Panc1 (cell line): ENCODE measurements at regions not wholly inside any gene's neighbourhood (a gene's known extent, or its start where the extent isn't known, plus 50 kb on each side); places are given as distances from the start of the nearest gene placed in this dataset.

Experiments used
- ATAC-seq: fragments of 200-7000 bp; cut with Tn5 transposase; 2 replicates; pipeline ENCODE4 v1.9.1; 2020; ENCODE audit warnings: mild to moderate bottlenecking, moderate library complexity
- BruUV-seq: library from RNA; stranded (reverse); fragments of 400-500 nt; replicated peaks from 2 replicates; lab custom pipeline; 2021; lab: Mats Ljungman, UMichigan
- CTCF ChIA-PET: fragments of 300-600 bp; sonication (Branson Sonifier 250); formaldehyde crosslinking; loops from one replicate; lab custom pipeline; 2022; ENCODE audit warnings: antibody characterized with exemption; lab: Charles Lee
- POLR2A ChIA-PET: fragments of 300-600 bp; sonication (Branson Sonifier 250); formaldehyde crosslinking; loops from one replicate; lab custom pipeline; 2022; ENCODE audit warnings: antibody characterized with exemption; lab: Charles Lee
- DNase-seq: peaks from one replicate; pipeline ENCODE4 v3.0.0-alpha.2; 2010; ENCODE audit warnings: low read depth, low spot score
- H3K27ac ChIP-seq: 2 replicates; pipeline ENCODE4 v1.5.1; 2011; ENCODE audit warnings: mild to moderate bottlenecking, low read length, inconsistent platforms
- H3K27me3 ChIP-seq: fragments of 200-500 bp; sonication (Bioruptor generic); 2 replicates; pipeline ENCODE4 v1.6.0; 2014; ENCODE audit warnings: low read length, inconsistent platforms; ENCODE audit not compliant: control insufficient read depth, insufficient read depth
- H3K36me3 ChIP-seq: fragments of 200-500 bp; sonication (Bioruptor generic); 2 replicates; pipeline ENCODE4 v1.5.1; 2014; ENCODE audit warnings: inconsistent platforms, mild to moderate bottlenecking, low read length, moderate library complexity; ENCODE audit not compliant: control insufficient read depth, insufficient read depth
- H3K4me1 ChIP-seq: 2 replicates; pipeline ENCODE4 v1.5.1; 2011; ENCODE audit warnings: inconsistent platforms, mild to moderate bottlenecking, low read length, moderate library complexity; ENCODE audit not compliant: control insufficient read depth, insufficient read depth
- H3K4me3 ChIP-seq, 2 experiments: 2 replicates each; pipeline ENCODE4 v1.5.1; 2011 to 2012; ENCODE audit warnings: low read depth in 2 of 2, low read length in 2 of 2, mild to moderate bottlenecking in 2 of 2, inconsistent platforms in 1 of 2, moderate library complexity in 1 of 2
- H3K9me3 ChIP-seq: fragments of 200-500 bp; sonication (Bioruptor generic); 2 replicates; pipeline ENCODE4 v1.5.1; 2014; ENCODE audit warnings: low read depth, mild to moderate bottlenecking, inconsistent platforms, low read length, moderate library complexity; ENCODE audit not compliant: control insufficient read depth, insufficient read depth
- POLR2AphosphoS5 ChIP-seq: IDR thresholded peaks from 2 replicates; pipeline ENCODE4 v1.6.1; 2012; ENCODE audit warnings: mild to moderate bottlenecking, low read depth, low read length, moderate library complexity
- SIN3A ChIP-seq: IDR thresholded peaks from 2 replicates; pipeline ENCODE4 v1.6.1; 2012; ENCODE audit warnings: low read depth, mild to moderate bottlenecking, low read length, moderate library complexity, borderline replicate concordance; ENCODE audit not compliant: insufficient read depth
- TCF7L2 ChIP-seq: IDR thresholded peaks from 2 replicates; pipeline ENCODE4 v1.6.1; 2011; ENCODE audit warnings: mild to moderate bottlenecking, low read depth, low read length, inconsistent platforms
- in situ Hi-C: cut with HindIII; loops from 2 replicates; pipeline ENCODE4 v1.10.0; 2016; ENCODE audit warnings: low sequenced_read_pairs, low pct_unique_long_range_greater_than_20kb
- intact Hi-C: fragments of 100-400 bp; cut with micrococcal nuclease; formaldehyde crosslinking; loops from one replicate; pipeline ENCODE4 v1.10.0; 2022; ENCODE audit not compliant: unreplicated experiment
- TF ChIP-seq, protein P1 (sequence below), 2 experiments: IDR thresholded peaks; 2 replicates each; pipeline ENCODE4 v1.6.1; 2011 to 2012; ENCODE audit warnings: low read depth in 2 of 2, control low read depth in 1 of 2, low read length in 1 of 2, mild to moderate bottlenecking in 1 of 2, moderate library complexity in 1 of 2; ENCODE audit not compliant: insufficient read depth in 1 of 2
- TF ChIP-seq, protein P2 (sequence below): fragments of 450-650 bp; IDR thresholded peaks from 2 replicates; pipeline ENCODE4 v1.5.1; 2017; ENCODE audit warnings: mild to moderate bottlenecking

DNA sequence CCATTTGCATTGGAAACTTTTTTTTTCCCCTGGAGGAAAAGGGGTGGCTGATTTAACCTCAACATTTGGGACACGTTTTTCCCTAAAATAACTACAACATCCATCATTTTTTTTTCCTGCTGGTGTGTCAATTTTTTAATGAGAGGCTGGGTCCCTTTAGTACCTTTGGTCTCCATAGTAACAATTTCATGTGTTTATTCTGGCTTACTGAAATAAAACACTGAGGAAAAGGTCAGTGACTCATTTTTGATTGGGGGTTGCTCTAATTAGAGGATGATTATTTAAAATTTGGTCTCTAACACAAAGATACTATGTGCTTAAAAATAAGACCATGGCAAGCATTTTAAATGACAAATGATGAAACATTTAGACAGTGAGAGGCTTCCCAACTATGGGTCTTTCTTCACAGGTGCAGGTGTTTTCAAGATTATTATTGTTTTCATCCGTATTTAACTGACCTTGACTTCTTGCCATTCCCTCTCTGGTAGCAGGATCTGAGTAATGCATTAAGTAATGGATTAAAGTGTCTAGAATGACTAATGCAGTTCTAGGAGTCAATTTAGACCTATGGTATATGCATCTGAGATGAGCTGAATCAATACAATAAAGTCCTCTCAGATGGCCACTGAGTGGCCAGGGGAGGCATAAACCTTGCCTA is 406.4 kb downstream of the KCNRG start:
- CTCF ChIA-PET: no interaction called here
- Histone ChIP-seq H3K36me3 (no peaks in the 10 kb centered on the region), H3K4me1 (no peaks in the 10 kb centered on the region), H3K27me3 (no peaks in the 10 kb centered on the region), H3K4me3 (no peak overlapping the region), H3K27ac (0 out of 2 replicates have a peak overlapping the region, but pooled peaks have one; percentile 44), H3K9me3 (no peaks in the 10 kb centered on the region)
- POLR2A ChIA-PET: no interaction called here
- intact Hi-C loops (no loop called here), in situ Hi-C loops (no loop called here)
- DNase-seq: no peak
- BruUV-seq: no TSS peak
- ATAC-seq: peak; percentile 63; the same call in 1 of the 2 replicates
- TF ChIP-seq, protein P1, sequence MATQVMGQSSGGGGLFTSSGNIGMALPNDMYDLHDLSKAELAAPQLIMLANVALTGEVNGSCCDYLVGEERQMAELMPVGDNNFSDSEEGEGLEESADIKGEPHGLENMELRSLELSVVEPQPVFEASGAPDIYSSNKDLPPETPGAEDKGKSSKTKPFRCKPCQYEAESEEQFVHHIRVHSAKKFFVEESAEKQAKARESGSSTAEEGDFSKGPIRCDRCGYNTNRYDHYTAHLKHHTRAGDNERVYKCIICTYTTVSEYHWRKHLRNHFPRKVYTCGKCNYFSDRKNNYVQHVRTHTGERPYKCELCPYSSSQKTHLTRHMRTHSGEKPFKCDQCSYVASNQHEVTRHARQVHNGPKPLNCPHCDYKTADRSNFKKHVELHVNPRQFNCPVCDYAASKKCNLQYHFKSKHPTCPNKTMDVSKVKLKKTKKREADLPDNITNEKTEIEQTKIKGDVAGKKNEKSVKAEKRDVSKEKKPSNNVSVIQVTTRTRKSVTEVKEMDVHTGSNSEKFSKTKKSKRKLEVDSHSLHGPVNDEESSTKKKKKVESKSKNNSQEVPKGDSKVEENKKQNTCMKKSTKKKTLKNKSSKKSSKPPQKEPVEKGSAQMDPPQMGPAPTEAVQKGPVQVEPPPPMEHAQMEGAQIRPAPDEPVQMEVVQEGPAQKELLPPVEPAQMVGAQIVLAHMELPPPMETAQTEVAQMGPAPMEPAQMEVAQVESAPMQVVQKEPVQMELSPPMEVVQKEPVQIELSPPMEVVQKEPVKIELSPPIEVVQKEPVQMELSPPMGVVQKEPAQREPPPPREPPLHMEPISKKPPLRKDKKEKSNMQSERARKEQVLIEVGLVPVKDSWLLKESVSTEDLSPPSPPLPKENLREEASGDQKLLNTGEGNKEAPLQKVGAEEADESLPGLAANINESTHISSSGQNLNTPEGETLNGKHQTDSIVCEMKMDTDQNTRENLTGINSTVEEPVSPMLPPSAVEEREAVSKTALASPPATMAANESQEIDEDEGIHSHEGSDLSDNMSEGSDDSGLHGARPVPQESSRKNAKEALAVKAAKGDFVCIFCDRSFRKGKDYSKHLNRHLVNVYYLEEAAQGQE (IDR thresholded peaks at IDR 0.05; ENCODE audit: insufficient read depth in 1 of 2, low read depth in 2 of 2, low read length in 1 of 2): no peak
- TF ChIP-seq SIN3A (no peak), POLR2AphosphoS5 (no peak), TCF7L2 (no peak)
- TF ChIP-seq, protein P2, sequence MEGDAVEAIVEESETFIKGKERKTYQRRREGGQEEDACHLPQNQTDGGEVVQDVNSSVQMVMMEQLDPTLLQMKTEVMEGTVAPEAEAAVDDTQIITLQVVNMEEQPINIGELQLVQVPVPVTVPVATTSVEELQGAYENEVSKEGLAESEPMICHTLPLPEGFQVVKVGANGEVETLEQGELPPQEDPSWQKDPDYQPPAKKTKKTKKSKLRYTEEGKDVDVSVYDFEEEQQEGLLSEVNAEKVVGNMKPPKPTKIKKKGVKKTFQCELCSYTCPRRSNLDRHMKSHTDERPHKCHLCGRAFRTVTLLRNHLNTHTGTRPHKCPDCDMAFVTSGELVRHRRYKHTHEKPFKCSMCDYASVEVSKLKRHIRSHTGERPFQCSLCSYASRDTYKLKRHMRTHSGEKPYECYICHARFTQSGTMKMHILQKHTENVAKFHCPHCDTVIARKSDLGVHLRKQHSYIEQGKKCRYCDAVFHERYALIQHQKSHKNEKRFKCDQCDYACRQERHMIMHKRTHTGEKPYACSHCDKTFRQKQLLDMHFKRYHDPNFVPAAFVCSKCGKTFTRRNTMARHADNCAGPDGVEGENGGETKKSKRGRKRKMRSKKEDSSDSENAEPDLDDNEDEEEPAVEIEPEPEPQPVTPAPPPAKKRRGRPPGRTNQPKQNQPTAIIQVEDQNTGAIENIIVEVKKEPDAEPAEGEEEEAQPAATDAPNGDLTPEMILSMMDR: no peak

DNA sequence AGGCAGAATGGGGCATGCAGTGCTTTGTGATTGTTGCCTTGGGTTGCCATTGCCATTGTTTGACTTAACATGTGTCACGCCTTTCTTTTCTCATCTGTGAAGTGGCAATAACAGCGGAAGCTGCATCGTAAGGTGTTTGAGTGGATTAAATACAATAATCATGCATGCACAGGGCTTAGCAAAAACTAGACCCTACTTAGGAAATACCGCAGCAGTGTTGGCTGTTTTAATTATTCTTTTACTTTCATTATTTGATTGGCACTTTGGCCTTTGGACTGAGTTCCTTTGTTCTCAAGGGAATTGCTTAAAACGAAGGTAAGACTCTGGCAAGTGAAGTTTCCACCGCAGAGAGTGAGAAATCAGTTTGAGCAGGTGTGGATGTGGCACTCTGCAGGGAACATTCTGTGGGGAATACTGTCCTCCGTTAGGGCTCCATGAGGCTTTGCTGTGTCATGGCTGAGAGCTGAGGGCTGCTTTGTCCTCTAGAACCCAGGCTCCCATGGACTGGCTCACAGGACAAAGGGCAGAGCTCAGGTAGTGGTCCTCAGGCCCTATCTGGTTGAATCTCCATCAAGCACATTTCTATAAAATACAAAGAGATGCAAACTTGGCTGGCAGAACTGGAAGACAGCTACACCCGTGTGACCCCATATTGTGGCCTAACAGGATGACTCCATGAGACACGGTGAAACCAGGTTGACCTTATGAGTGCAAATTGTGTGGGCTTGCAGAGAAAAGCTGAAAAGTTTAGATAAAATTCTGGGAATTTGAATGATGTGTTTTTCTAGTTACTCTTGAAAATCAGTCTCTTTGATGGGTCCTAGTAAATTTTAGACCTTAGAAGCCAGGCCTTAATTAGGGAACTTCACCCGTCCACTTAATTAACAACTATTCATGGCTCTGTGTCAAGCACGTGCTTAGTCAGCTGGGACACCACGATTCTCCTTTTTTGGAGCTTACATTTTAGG is 407.2 kb downstream of the KCNRG start:
- in situ Hi-C loops: no loop called here
- H3K27ac ChIP-seq: peak overlapping the region; percentile 44; the same call in 1 of the 2 replicates
- POLR2A ChIA-PET: no interaction called here

More for the DNA sequence above, 407.2 kb downstream of the KCNRG start:
- Histone ChIP-seq H3K27me3 (no peaks in the 10 kb centered on the region), H3K4me3 (no peak overlapping the region), H3K9me3 (no peaks in the 10 kb centered on the region), H3K36me3 (no peaks in the 10 kb centered on the region), H3K4me1 (no peaks in the 10 kb centered on the region)
- no peak for ATAC-seq
- BruUV-seq: no TSS peak
- DNase-seq: no peak
- no peak for TF ChIP-seq TCF7L2
- TF ChIP-seq, protein P2: no peak
- TF ChIP-seq SIN3A: no peak
- no peak for TF ChIP-seq POLR2AphosphoS5
- TF ChIP-seq, protein P1 (IDR thresholded peaks at IDR 0.05; ENCODE audit: insufficient read depth in 1 of 2, low read depth in 2 of 2, low read length in 1 of 2): no peak
- intact Hi-C loops: no loop called here
- CTCF ChIA-PET: no interaction called here
